ENCODE measurements at regions not wholly inside any gene's neighbourhood (a gene's known extent, or its start where the extent isn't known, plus 50 kb on each side); places are given as distances from the start of the nearest gene placed in this dataset.

GRCh38 chr1:38477811-38478210, 381.8 kb downstream of the RRAGC start:
- DNase-seq (ENCODE audit: low read depth in 2 of 2): no peak
- no peaks in the 10 kb centered on the region for H3K27me3 ChIP-seq (ENCODE audit: control insufficient read depth, insufficient read depth, low read length)
- no peaks in the 10 kb centered on the region for H4K20me1 ChIP-seq (ENCODE audit: control insufficient read depth, extremely low read depth, insufficient read depth, low read length)
- no peak overlapping the region for H3K4me3 ChIP-seq (replicated peaks in 1 of 4; ENCODE audit: control extremely low read depth in 1 of 4, insufficient read depth in 1 of 4, low read depth in 3 of 4, low read length in 4 of 4)
- H3K9ac ChIP-seq (ENCODE audit: insufficient read depth, low read length): no peak overlapping the region
- H3K27ac ChIP-seq (ENCODE audit: insufficient read depth, low read length): no peak overlapping the region
- H3K79me2 ChIP-seq (ENCODE audit: control insufficient read depth, insufficient read depth, low read length): no peaks in the 10 kb centered on the region
- H3K4me1 ChIP-seq (ENCODE audit: control insufficient read depth, extremely low read depth, insufficient read depth, low read length): no peaks in the 10 kb centered on the region
- H2AFZ ChIP-seq (ENCODE audit: low read length): no peak overlapping the region
- H3K9me3 ChIP-seq (ENCODE audit: control insufficient read depth, insufficient read depth, low read depth, low read length): no peaks in the 10 kb centered on the region
- TF ChIP-seq, protein P1, sequence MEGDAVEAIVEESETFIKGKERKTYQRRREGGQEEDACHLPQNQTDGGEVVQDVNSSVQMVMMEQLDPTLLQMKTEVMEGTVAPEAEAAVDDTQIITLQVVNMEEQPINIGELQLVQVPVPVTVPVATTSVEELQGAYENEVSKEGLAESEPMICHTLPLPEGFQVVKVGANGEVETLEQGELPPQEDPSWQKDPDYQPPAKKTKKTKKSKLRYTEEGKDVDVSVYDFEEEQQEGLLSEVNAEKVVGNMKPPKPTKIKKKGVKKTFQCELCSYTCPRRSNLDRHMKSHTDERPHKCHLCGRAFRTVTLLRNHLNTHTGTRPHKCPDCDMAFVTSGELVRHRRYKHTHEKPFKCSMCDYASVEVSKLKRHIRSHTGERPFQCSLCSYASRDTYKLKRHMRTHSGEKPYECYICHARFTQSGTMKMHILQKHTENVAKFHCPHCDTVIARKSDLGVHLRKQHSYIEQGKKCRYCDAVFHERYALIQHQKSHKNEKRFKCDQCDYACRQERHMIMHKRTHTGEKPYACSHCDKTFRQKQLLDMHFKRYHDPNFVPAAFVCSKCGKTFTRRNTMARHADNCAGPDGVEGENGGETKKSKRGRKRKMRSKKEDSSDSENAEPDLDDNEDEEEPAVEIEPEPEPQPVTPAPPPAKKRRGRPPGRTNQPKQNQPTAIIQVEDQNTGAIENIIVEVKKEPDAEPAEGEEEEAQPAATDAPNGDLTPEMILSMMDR (conservative IDR thresholded peaks at IDR 0.05 in 1 of 2, IDR thresholded peaks at IDR 0.05 in 1 of 2; ENCODE audit: low read depth in 1 of 2, low read length in 2 of 2): no peak
- TF ChIP-seq EZH2 (IDR thresholded peaks at IDR 0.05; ENCODE audit: low read length, missing control alignments): no peak
- H3K4me2 ChIP-seq (ENCODE audit: extremely low read depth, insufficient read depth, low read length): no peak overlapping the region
- no peaks in the 10 kb centered on the region for H3K36me3 ChIP-seq (ENCODE audit: control insufficient read depth, insufficient read depth, low read length)

- no peak overlapping the region for H2AFZ ChIP-seq (ENCODE audit: low read length)
- H3K27ac ChIP-seq (ENCODE audit: insufficient read depth, low read length): no peak overlapping the region
- no peaks in the 10 kb centered on the region for H3K27me3 ChIP-seq (ENCODE audit: control insufficient read depth, insufficient read depth, low read length)
- H3K4me3 ChIP-seq (replicated peaks in 1 of 4; ENCODE audit: control extremely low read depth in 1 of 4, insufficient read depth in 1 of 4, low read depth in 3 of 4, low read length in 4 of 4): no peak overlapping the region
- no peak overlapping the region for H3K9ac ChIP-seq (ENCODE audit: insufficient read depth, low read length)
- H3K79me2 ChIP-seq (ENCODE audit: control insufficient read depth, insufficient read depth, low read length): no peaks in the 10 kb centered on the region
- no peak for TF ChIP-seq EZH2 (IDR thresholded peaks at IDR 0.05; ENCODE audit: low read length, missing control alignments)
- TF ChIP-seq, protein P1 (conservative IDR thresholded peaks at IDR 0.05 in 1 of 2, IDR thresholded peaks at IDR 0.05 in 1 of 2; ENCODE audit: low read depth in 1 of 2, low read length in 2 of 2): no peak
- no peaks in the 10 kb centered on the region for H3K36me3 ChIP-seq (ENCODE audit: control insufficient read depth, insufficient read depth, low read length)
- no peaks in the 10 kb centered on the region for H4K20me1 ChIP-seq (ENCODE audit: control insufficient read depth, extremely low read depth, insufficient read depth, low read length)
- DNase-seq (ENCODE audit: low read depth in 2 of 2): no peak
- no peak overlapping the region for H3K4me2 ChIP-seq (ENCODE audit: extremely low read depth, insufficient read depth, low read length)
- H3K9me3 ChIP-seq (ENCODE audit: control insufficient read depth, insufficient read depth, low read depth, low read length): no peaks in the 10 kb centered on the region
- no peaks in the 10 kb centered on the region for H3K4me1 ChIP-seq (ENCODE audit: control insufficient read depth, extremely low read depth, insufficient read depth, low read length)
These were observed 382.8 kb downstream of the RRAGC start for GRCh38 chr1:38476850-38477178.

- Histone ChIP-seq H3K9ac (ENCODE audit: insufficient read depth, low read length) (no peak overlapping the region), H2AFZ (ENCODE audit: low read length) (no peak overlapping the region), H4K20me1 (ENCODE audit: control insufficient read depth, extremely low read depth, insufficient read depth, low read length) (no peaks in the 10 kb centered on the region), H3K27ac (ENCODE audit: insufficient read depth, low read length) (no peak overlapping the region), H3K36me3 (ENCODE audit: control insufficient read depth, insufficient read depth, low read length) (no peaks in the 10 kb centered on the region), H3K79me2 (ENCODE audit: control insufficient read depth, insufficient read depth, low read length) (no peaks in the 10 kb centered on the region), H3K4me3 (replicated peaks in 1 of 4; ENCODE audit: control extremely low read depth in 1 of 4, insufficient read depth in 1 of 4, low read depth in 3 of 4, low read length in 4 of 4) (no peak overlapping the region), H3K27me3 (ENCODE audit: control insufficient read depth, insufficient read depth, low read length) (no peaks in the 10 kb centered on the region), H3K4me1 (ENCODE audit: control insufficient read depth, extremely low read depth, insufficient read depth, low read length) (no peaks in the 10 kb centered on the region), H3K9me3 (ENCODE audit: control insufficient read depth, insufficient read depth, low read depth, low read length) (no peaks in the 10 kb centered on the region), H3K4me2 (ENCODE audit: extremely low read depth, insufficient read depth, low read length) (no peak overlapping the region)
- DNase-seq (ENCODE audit: low read depth in 2 of 2): peak in 1 of 2 donors; percentile 15
- TF ChIP-seq EZH2 (IDR thresholded peaks at IDR 0.05; ENCODE audit: low read length, missing control alignments): no peak
- TF ChIP-seq, protein P1 (conservative IDR thresholded peaks at IDR 0.05 in 1 of 2, IDR thresholded peaks at IDR 0.05 in 1 of 2; ENCODE audit: low read depth in 1 of 2, low read length in 2 of 2): no peak
These were observed 383.3 kb downstream of the RRAGC start for GRCh38 chr1:38476111-38476849.

All from fibroblast of lung (primary cell).